H1 (cell line): ENCODE measurements at regions not wholly inside any gene's neighbourhood (a gene's known extent, or its start where the extent isn't known, plus 50 kb on each side); places are given as distances from the start of the nearest gene placed in this dataset.

Experiments used
- BACH1 ChIP-seq: IDR thresholded peaks from 2 replicates; pipeline ENCODE4 v1.6.1; 2012; ENCODE audit warnings: low read length, improper control_type of control experiment
- BRCA1 ChIP-seq: IDR thresholded peaks from 2 replicates; pipeline ENCODE4 v1.6.1; 2012; ENCODE audit warnings: low read depth, low read length, improper control_type of control experiment
- CHD2 ChIP-seq: IDR thresholded peaks from 2 replicates; pipeline ENCODE4 v1.6.1; 2012; ENCODE audit warnings: low read length, improper control_type of control experiment
- POU5F1 ChIP-seq: IDR thresholded peaks from 2 replicates; pipeline ENCODE4 v1.6.1; 2011; ENCODE audit warnings: low read depth, mild to moderate bottlenecking, low read length, moderate library complexity
- TEAD4 ChIP-seq: IDR thresholded peaks from 2 replicates; pipeline ENCODE4 v1.6.1; 2012; ENCODE audit warnings: low read depth, low read length, inconsistent platforms, mixed read lengths
- TF ChIP-seq, protein P1 (sequence below), 3 experiments: IDR thresholded peaks; 1 replicate in 2 of 3; 2 replicates in 1 of 3; pipeline versions ENCODE4 v1.5.1 to v1.6.1; 2011; ENCODE audit warnings: low read length in 3 of 3, mild to moderate bottlenecking in 3 of 3, inconsistent platforms in 2 of 3, low read depth in 1 of 3, moderate library complexity in 1 of 3; ENCODE audit not compliant: insufficient read depth in 1 of 3; ENCODE audit errors: control extremely low read depth in 1 of 3
- TF ChIP-seq, protein P2 (sequence below): IDR thresholded peaks from 2 replicates; pipeline ENCODE4 v1.6.1; 2011; ENCODE audit warnings: low read length, improper control_type of control experiment
- TF ChIP-seq, protein P3 (sequence below): IDR thresholded peaks from 2 replicates; pipeline ENCODE4 v1.6.1; 2012; ENCODE audit warnings: inconsistent platforms

DNA sequence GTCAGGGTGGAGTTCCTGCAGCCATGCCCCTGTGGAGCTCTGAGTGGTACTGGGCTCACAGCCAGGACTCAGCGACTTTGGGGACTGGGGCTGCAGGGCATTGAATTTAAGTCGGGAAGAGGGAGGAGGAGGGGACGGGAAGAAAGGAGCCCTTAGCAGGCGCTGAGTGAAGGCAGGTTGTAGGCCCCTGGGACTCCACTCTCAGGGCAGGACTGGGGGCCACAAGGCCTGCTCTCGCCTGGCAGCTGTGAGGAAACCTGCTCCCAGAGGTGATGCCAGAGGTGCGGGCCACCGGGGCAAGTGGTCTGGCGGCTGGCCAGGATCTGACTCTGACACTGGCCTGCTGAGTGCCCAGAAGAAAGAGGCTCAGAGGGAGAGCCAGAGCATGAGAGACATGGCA lies 73.5 kb downstream of the EPHB3 start (continued):
- TF ChIP-seq, protein P1, sequence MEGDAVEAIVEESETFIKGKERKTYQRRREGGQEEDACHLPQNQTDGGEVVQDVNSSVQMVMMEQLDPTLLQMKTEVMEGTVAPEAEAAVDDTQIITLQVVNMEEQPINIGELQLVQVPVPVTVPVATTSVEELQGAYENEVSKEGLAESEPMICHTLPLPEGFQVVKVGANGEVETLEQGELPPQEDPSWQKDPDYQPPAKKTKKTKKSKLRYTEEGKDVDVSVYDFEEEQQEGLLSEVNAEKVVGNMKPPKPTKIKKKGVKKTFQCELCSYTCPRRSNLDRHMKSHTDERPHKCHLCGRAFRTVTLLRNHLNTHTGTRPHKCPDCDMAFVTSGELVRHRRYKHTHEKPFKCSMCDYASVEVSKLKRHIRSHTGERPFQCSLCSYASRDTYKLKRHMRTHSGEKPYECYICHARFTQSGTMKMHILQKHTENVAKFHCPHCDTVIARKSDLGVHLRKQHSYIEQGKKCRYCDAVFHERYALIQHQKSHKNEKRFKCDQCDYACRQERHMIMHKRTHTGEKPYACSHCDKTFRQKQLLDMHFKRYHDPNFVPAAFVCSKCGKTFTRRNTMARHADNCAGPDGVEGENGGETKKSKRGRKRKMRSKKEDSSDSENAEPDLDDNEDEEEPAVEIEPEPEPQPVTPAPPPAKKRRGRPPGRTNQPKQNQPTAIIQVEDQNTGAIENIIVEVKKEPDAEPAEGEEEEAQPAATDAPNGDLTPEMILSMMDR (IDR thresholded peaks at IDR 0.05; ENCODE audit: control extremely low read depth in 1 of 3, insufficient read depth in 1 of 3, low read depth in 1 of 3, low read length in 3 of 3), result no peak
- TF ChIP-seq BRCA1, result no peak
- no peak for TF ChIP-seq CHD2
- TF ChIP-seq POU5F1, result no peak
- TF ChIP-seq, protein P2, sequence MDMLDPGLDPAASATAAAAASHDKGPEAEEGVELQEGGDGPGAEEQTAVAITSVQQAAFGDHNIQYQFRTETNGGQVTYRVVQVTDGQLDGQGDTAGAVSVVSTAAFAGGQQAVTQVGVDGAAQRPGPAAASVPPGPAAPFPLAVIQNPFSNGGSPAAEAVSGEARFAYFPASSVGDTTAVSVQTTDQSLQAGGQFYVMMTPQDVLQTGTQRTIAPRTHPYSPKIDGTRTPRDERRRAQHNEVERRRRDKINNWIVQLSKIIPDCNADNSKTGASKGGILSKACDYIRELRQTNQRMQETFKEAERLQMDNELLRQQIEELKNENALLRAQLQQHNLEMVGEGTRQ, result no peak
- TF ChIP-seq, protein P3, sequence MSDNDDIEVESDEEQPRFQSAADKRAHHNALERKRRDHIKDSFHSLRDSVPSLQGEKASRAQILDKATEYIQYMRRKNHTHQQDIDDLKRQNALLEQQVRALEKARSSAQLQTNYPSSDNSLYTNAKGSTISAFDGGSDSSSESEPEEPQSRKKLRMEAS, result no peak
- TF ChIP-seq BACH1, result no peak
- no peak for TF ChIP-seq TEAD4
